MCF 10A (cell line): ENCODE measurements at regions not wholly inside any gene's neighbourhood (a gene's known extent, or its start where the extent isn't known, plus 50 kb on each side); places are given as distances from the start of the nearest gene placed in this dataset.

ENCODE experiments used
- BruUV-seq: library from RNA; stranded (reverse); fragments of 400-500 nt; replicated peaks from 2 replicates; lab custom pipeline; 2021; lab: Mats Ljungman, UMichigan
- CTCF ChIA-PET: fragments of 300-600 bp; sonication (Branson Sonifier 250); formaldehyde crosslinking; extraction: SDS; loops from one replicate; lab custom pipeline; 2021; ENCODE audit warnings: antibody characterized with exemption, inconsistent platforms; lab: Yijun Ruan, JAX
- POLR2A ChIA-PET: fragments of 300-600, 350-650 bp; sonication (Branson Sonifier 250); formaldehyde crosslinking; extraction: SDS; loops from one replicate; lab custom pipeline; 2020; ENCODE audit warnings: antibody characterized with exemption, inconsistent platforms; lab: Yijun Ruan, JAX
- DNase-seq: peaks from one replicate; pipeline ENCODE4 v3.0.0-alpha.2; 2018; ENCODE audit not compliant: unreplicated experiment
- H3K27ac Mint-ChIP-seq: one replicate; pipeline ENCODE4 v1.8.0; 2022; ENCODE audit warnings: mild to moderate bottlenecking, low read depth, mixed read lengths; ENCODE audit not compliant: unreplicated experiment
- H3K27me3 Mint-ChIP-seq: one replicate; pipeline ENCODE4 v1.8.0; 2022; ENCODE audit warnings: mixed read lengths; ENCODE audit not compliant: insufficient read depth, unreplicated experiment
- H3K36me3 Mint-ChIP-seq: one replicate; pipeline ENCODE4 v1.8.0; 2022; ENCODE audit warnings: mild to moderate bottlenecking, moderate library complexity, mixed read lengths; ENCODE audit not compliant: insufficient read depth, unreplicated experiment
- H3K4me1 Mint-ChIP-seq: one replicate; pipeline ENCODE4 v1.8.0; 2022; ENCODE audit warnings: mixed read lengths; ENCODE audit not compliant: insufficient read depth, unreplicated experiment
- H3K4me3 Mint-ChIP-seq: one replicate; pipeline ENCODE4 v1.8.0; 2022; ENCODE audit warnings: mild to moderate bottlenecking, moderate library complexity, mixed read lengths; ENCODE audit not compliant: unreplicated experiment
- H3K9me3 Mint-ChIP-seq: one replicate; pipeline ENCODE4 v1.8.0; 2022; ENCODE audit warnings: mixed read lengths; ENCODE audit not compliant: unreplicated experiment
- CTCF ChIP-seq: fragments of 200-600 bp; IDR thresholded peaks from one replicate; pipeline ENCODE4 v1.8.0; 2022; ENCODE audit warnings: antibody characterized with exemption, mild to moderate bottlenecking; ENCODE audit not compliant: unreplicated experiment
- intact Hi-C: fragments of 100-400 bp; cut with micrococcal nuclease; formaldehyde crosslinking; loops from 2 replicates; pipeline ENCODE4 v1.14.1; 2022

GRCh38 chr1:199574950-199575349, 452.6 kb upstream of the NR5A2 start:
- H3K4me3 Mint-ChIP-seq, result no peak overlapping the region
- no peaks in the 10 kb centered on the region for H3K36me3 Mint-ChIP-seq
- no peaks in the 10 kb centered on the region for H3K4me1 Mint-ChIP-seq
- H3K27ac Mint-ChIP-seq, result no peak overlapping the region
- ChIA-PET POLR2A (interaction anchor here (0.6 kb wide), 1 partner anchor 806 kb away, joined by 3 read pairs; no protein-coding TSS in a partner anchor), CTCF (interaction anchor here (0.5 kb wide), 1 partner anchor 688 kb away, joined by 4 read pairs; no protein-coding TSS in a partner anchor)
- DNase-seq, result peak; percentile 11
- no peaks in the 10 kb centered on the region for H3K27me3 Mint-ChIP-seq
- no peaks in the 10 kb centered on the region for H3K9me3 Mint-ChIP-seq
- intact Hi-C loops, result no loop called here
- BruUV-seq, result no TSS peak
- TF ChIP-seq CTCF, result no peak

GRCh38 chr1:199580300-199580699, 447.2 kb upstream of the NR5A2 start:
- BruUV-seq, result no TSS peak
- intact Hi-C loops, result no loop called here
- ChIA-PET CTCF (interaction anchor here (0.6 to 1.2 kb wide), 3 partner anchors 18 to 921 kb away, joined by 3 to 4 read pairs (median 3); no protein-coding TSS in a partner anchor), POLR2A (interaction anchor here (0.7 to 1.0 kb wide), 2 partner anchors 13 to 670 kb away, joined by 3 read pairs; no protein-coding TSS in a partner anchor)
- no peaks in the 10 kb centered on the region for H3K9me3 Mint-ChIP-seq
- no peaks in the 10 kb centered on the region for H3K27me3 Mint-ChIP-seq
- no peaks in the 10 kb centered on the region for H3K4me1 Mint-ChIP-seq
- no peak overlapping the region for H3K27ac Mint-ChIP-seq
- DNase-seq, result no peak
- no peak overlapping the region for H3K4me3 Mint-ChIP-seq
- no peaks in the 10 kb centered on the region for H3K36me3 Mint-ChIP-seq
- TF ChIP-seq CTCF, result no peak

GRCh38 chr1:199585392-199585791, 442.1 kb upstream of the NR5A2 start:
- Mint-ChIP-seq H3K27ac (no peak overlapping the region), H3K4me1 (no peaks in the 10 kb centered on the region), H3K36me3 (no peaks in the 10 kb centered on the region), H3K27me3 (no peaks in the 10 kb centered on the region), H3K9me3 (no peaks in the 10 kb centered on the region), H3K4me3 (no peak overlapping the region)
- POLR2A ChIA-PET, result no interaction called here
- DNase-seq, result peak; percentile 44
- CTCF ChIA-PET, result interaction anchor here (0.8 kb wide), 2 partner anchors 20 to 45 kb away, joined by 3 read pairs; no protein-coding TSS in a partner anchor
- intact Hi-C loops, result no loop called here
- BruUV-seq, result no TSS peak
- TF ChIP-seq CTCF, result no peak

GRCh38 chr1:199590708-199591107, 436.8 kb upstream of the NR5A2 start:
- no peaks in the 10 kb centered on the region for H3K9me3 Mint-ChIP-seq
- ChIA-PET POLR2A (no interaction called here), CTCF (interaction anchor here (0.6 kb wide), 1 partner anchor 686 kb away, joined by 4 read pairs; no protein-coding TSS in a partner anchor)
- no peaks in the 10 kb centered on the region for H3K27me3 Mint-ChIP-seq
- no peak for DNase-seq
- no peak overlapping the region for H3K27ac Mint-ChIP-seq
- H3K4me1 Mint-ChIP-seq, result no peaks in the 10 kb centered on the region
- no peak overlapping the region for H3K4me3 Mint-ChIP-seq
- intact Hi-C loops, result no loop called here
- H3K36me3 Mint-ChIP-seq, result no peaks in the 10 kb centered on the region
- no TSS peak for BruUV-seq
- TF ChIP-seq CTCF, result no peak
